ENCODE measurements at regions not wholly inside any gene's neighbourhood (a gene's known extent, or its start where the extent isn't known, plus 50 kb on each side); places are given as distances from the start of the nearest gene placed in this dataset.

DNA sequence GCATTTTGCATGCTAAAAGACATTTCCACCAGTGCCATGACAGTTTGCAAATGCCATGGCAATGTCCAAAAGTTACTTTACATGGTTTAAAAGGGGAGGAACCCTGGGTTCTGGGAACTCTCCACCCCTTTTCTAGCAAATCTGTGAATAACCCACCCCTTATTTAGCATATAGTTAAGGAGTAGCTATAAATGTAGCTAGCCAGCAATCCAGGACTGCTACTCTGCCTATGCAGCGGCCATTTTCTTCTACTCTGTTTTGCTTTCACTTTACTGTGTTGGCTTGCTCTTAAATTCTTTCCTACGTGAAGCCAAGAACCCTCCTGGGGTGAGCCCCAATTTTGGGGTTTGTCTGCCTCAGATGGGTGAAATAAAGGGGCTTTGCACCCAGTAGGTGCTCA lies 141.0 kb downstream of the PTPN11 start:
- DNase-seq (ENCODE audit: low spot score): no peak

DNA sequence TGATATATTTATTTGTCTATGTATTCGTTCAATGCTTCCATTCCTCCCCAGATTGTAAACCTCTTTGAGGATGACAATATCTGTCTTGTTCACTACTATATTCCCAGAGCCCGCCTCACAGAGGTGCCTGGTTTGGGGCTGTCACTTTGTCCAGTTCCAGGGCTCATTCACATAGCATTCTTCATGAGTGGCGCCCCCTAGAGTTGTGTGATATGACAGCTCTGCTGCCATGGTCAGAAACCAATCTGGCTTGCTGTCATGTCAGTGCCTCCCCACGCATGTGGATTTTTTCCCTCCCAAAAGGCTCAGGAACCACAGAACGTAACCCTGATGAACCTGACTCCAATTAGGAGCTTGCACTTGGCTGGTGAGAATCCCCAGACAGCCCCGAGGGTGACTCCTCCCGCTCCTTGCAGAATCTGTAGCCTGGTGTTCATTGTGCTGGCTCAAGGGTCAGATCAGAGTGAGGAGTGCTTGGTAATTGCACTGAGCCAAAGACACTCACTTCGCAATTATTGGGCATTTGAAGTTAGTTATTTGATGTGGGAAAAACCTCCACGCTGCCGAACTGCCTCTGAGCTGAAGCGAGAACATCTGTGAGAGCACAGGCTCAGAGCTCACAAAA lies 145.5 kb downstream of the PTPN11 start:
- no peak for DNase-seq (ENCODE audit: low spot score)

DNA sequence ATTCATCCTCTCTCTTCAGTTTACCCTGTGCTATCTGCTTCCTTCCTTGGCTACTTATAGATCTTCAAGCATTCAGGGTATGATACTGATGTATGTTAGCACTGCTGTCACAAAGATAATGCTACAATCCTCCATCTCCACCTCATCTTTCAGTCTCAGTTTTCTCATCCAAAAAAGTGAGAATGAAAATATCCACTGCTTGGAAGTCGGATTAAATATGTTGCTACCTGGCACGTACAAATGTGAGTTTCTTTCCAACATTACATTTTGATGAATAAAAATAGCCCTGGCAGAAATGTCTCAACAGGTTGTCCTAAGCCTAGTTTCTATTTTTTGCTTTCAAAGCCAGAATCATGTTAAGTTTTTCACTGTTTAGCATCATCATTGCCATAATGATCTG lies 149.9 kb downstream of the PTPN11 start:
- no peak for DNase-seq (ENCODE audit: low spot score)

DNA sequence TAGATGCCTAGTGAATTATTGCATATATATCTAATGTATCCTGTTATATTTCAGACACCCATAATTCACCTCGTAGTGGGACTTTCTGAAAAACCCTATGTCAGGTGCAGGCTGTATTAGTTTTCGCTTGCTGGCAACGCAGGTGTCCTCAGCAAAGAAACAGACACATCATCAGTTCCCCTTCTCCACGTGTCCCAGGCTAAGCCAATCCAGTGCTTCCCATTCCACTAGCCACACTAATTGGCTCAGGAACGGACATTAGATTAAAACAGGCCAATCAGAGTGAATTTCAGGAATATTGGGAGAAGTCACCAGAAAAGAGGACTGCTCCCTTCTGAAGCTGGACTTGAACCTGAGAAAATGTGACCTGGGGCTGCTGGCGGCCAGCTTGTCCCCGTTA lies 151.3 kb downstream of the PTPN11 start:
- no peak for DNase-seq (ENCODE audit: low spot score)

DNA sequence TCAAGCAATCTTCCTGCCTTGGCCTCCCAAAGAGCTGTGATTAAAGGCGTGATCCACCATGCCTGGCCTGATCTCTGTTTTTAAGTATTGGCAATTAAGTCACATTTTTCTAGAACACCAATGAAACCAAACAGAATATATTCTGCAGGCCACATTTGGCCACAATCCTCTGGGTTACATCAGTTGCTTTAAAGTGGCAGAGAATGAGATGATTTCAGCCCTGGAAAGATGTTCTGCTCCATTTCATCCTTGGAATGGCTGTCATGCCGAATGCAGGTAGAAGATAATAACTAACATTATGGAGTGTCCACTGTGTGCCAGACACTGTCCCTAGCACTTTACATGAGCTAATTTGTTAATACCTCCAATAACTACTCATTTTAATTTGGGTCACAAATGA lies 154.4 kb downstream of the PTPN11 start:
- DNase-seq (ENCODE audit: low spot score): no peak

DNA sequence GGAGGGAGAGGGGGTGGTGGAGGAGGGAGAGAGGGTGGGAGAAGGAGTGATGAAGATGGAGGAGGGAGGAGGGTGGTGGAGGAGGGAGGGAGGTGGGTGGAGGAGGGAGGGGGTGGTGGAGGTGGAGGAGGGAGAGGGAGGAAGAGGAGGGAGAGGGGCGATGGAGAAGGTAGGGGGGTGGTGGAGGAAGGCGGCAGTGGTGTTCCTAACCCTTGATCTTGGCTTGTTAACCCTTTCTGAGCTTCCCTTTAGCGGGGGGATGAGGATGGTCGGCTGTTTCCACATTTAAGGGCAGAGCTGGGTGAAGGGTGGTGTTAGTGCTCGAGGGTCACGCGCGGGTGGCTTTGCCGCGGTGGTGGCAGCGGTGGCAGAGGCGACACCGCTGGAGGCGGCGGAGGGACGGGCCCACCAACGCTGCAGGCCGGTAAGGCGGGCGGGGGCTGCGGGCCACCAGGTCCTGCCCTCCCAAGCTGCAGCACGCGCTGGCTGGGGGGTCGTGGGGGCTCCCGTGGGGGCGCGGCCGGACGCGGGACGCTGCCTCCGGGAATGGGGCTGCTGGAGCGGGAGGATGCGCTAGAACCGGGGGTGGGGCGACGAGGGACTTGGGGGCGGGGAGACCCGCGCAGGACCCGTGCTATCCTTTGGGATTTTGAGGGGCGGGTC lies 156.3 kb downstream of the PTPN11 start:
- DNase-seq (ENCODE audit: low spot score): no peak

DNA sequence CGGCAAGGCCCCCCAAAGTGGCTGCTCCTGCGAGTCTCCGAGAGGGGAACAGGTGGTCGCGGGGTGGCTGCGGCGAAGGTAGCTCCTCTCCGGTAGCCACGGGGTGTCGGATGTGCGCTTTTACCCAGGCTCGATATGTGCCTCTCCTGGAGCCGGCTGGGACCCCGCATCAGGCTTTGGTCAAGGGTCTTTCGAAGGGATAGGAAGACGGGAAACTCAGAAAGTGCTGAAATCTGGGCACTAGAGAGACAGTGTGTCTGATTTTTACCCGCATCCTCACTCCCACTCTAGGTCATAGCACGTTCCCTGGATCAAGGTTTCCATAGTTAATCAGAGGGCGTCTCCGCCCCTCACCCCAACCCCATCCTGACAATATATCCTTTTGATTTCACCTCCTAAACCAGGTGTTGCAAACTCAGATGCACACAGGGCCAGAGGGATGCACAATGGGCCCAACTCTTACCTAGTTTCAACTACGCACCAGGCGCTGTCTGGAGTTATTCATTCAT lies 156.9 kb downstream of the PTPN11 start:
- no peak for DNase-seq (ENCODE audit: low spot score)

DNA sequence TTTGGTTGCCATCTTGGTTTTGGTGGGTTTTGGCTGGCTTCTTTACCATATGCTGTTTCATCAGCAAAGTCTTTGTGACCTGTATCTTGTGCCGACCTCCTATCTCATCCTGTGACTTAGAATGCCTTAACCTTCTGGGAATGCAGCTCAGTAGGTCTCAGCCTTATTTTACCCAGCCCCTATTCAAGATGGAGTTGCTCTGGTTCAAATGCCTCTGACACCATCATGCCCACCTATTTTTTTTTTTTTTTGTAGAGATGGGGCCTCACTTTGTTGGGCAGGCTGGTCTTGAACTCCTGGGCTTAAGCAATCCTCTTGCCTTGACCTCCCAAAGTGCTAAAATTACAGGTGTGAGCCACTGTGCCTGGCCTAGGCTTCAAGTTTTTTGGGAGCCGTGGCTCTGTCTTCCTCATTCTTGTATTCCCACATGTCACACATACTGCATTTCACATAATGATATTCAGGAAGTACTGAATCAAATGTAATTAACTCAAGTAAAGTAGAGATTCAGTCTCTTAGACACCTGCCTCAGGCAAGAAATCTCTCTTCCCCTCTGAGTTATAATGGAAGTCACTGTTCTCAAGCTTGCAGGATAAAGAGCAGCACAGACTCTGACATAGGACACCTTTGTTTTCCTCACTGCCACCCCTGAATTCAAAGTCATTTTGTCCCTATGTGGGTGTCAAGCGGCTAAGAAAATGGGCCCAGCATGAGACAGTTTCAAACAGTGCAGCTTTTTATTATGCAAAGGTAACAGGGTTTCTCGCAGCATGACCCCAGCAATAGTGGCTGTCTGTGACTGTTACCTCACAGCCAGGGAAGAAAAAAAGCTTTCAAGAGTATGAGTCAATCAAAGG lies 159.0 kb downstream of the PTPN11 start:
- no peak for DNase-seq (ENCODE audit: low spot score)

DNA sequence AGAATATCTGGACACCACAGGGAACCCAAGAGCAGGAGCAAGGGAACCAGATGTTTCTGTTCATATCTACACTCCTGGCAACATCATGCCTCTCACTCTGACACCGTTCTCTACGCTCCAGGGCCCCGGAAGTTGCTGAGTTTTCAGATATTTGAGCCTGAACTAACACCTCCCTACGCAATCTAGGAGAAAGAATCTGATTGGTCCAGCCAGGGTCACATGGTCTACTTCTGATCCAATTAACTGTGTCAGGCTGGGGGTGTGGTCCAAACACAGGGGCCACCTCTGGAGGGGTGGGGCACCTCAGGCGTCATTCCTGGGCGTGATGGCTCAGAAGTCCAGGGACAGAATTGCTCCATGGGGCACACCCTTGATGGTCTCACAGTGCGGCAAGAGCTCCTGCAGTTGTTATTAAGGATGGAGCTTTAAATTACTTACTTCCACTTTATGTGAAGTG lies 165.5 kb downstream of the PTPN11 start:
- DNase-seq (ENCODE audit: low spot score): peak; percentile 17

DNA sequence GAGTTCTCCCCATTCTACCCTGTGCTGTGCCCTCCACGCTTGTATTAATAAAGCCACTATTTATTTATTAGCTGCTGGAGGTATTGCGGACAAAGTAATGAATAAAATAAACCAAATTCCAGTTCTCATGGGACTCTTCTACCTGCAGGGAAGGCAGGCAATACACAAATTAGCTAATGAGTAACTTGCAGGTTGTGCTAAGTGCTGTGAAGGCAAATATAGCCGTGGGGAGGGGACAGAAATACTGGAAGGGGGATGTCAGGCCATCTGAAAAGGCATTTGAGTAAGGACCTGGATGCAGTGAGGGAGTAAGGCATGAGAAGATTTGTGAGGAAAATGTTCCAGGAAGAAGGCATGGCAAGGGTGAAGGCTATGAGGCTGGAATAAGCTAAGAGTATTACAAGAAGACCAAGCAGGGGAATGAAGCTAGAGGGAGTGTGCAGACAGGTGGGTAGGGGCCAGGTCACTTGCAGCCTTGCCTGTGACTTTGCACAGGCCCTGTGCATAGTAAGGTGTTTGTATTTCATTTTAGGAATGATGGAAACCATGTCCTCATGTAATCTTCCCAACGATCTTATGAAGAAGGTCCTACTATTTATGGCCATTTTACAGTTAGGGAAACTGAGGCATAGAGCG lies 167.5 kb downstream of the PTPN11 start:
- no peak for DNase-seq (ENCODE audit: low spot score)

DNA sequence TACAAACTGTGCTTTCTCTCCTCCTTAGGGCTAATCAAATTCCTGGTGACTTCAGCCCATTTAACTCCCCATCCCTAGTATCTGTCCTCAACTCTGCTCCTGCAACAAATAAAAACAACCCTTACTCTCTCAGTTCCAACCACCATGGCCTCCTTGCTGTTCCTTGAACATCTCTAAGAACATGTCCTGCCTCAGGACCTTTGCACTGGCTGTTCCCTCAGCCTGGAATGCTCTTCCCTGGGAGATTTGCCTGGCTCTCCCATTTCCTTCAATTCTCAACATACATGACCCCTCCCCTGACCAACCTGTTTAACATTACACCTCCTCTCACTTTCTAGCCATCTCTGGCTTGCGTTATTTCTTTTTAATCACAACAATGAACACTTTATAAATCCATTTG lies 170.5 kb downstream of the PTPN11 start:
- DNase-seq (ENCODE audit: low spot score): no peak

DNA sequence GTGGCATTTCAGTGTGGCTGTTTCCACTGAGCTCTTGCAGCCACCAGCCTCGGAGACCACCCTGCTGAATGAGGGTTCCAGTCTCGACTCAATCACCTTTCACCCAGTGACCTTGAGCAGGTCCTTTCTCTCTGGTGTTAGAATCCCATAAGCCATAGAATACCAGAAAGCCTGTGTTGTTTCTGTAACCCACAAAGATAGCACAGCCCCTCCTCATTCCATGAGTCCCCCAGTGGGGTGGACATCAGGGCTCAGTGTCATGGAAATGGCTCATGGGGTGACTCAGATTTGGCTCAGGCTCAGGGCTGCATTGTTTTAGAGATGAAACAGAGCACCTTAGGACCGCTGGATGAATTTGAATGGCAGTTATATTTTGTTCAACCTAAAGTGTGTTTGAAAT lies 171.5 kb downstream of the PTPN11 start:
- no peak for DNase-seq (ENCODE audit: low spot score)

DNA sequence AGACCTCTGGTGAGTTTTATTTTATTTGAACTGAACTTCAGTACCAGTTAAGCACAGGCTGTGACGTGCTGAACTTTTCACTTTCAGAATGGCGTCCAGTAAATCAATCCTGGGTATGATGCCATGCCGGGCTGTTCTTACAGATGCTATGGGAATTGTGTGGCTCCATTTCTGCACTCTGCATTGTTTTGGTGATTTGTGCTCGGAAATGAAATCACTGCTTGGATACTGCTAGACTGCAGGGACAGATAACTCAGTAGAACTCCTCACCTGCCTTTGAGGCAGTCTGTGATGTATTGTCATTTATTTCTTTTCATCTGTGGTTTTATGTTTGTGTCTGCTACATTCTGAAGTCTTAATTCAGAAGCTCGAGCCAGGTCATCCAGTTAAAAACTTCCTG lies 172.7 kb downstream of the PTPN11 start:
- DNase-seq (ENCODE audit: low spot score): no peak

DNA sequence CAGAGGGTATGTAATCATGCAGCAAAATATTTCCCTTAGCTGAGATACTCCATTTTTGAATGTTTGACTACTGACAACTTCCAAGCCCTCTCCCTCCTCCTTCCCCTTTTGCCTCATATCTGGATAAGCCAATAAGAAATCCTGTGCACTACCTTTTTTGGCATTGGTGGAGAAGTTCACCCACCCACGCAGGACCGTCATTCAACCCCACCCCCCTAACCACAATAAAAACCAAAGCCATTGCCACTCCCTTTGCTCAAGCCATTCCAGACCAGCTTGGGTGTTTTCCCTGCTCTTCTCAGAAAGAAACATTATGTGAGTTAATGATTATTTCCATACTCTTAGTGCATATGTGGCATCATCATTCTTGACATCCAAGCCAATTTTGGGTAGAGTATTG lies 176.7 kb downstream of the PTPN11 start:
- no peak for DNase-seq (ENCODE audit: low spot score)

DNA sequence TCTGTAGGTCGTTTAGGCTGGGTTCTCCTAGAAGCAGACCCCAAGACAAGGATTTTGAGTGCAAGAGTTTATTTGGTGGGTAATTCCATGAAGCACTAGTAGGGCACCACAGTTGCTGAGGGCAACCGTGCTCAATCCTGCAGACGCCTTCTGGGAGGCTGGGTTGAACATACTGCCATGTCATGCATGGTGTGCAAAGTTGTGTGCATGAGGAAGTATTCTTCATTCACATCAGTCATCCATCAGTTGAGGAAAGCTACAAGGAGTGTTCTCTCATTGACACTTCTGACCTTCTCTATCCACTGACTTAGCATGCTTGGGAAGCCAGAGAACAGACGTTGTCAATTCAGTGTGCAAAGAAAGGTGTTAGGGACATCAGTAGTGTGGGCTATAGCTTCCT lies 179.2 kb downstream of the PTPN11 start:
- DNase-seq (ENCODE audit: low spot score): no peak

DNA sequence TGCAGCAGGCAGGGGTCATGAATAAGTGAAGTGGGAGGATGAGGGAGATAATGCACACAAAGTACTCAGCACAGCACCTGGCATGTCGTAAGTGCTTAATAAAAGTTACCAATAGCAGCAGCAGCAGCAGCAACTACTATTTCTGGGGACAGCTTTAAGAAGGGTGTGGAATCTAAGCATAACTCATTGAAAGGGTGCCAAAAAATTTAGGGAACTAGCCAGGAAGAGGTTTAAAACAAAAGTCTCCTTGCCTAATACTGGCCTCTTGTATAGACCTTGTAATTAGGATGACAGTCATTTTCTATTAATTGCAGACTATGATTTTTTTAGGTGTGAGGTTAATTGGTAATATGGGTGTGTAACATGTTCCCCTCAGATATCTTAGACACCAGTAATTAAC lies 179.9 kb downstream of the PTPN11 start:
- no peak for DNase-seq (ENCODE audit: low spot score)

DNA sequence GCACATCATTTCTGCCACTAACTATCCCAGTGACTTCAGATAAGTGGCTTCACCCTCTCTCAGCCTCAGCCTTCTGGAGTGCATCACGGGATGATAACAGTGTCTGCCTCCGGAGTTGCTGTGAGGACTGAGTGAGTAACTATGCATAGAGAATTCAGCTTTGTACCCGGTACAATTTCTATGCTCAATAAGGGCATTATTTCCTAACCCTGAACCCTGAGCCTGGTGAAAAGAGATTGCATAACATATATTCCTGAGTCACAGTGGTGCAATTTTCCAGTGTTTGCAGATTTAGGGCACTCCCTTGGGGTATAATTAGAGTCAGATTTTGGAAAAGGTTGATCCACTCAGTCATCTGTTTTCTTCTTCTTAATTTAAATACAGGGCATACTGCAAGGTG lies 181.1 kb downstream of the PTPN11 start:
- DNase-seq (ENCODE audit: low spot score): no peak

DNA sequence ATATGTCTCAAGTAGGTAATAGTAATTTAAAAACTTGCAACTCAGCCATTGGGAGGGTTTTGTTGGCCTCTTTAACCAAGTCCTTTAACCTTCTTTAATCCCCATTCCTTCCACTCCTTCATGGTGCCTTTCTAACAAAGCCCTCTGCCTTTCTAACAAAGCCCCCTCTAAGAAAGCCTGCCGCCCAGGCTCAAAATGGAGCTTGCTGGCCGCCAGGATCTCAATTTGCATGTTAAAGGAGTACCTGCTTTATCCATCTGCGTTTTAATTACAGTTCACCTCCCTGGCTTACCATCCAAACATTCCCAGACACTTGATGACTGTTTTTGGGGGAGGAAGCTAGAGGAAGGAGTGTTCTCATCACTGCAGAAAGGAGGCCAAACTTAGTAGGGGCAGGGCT lies 183.4 kb downstream of the PTPN11 start:
- DNase-seq (ENCODE audit: low spot score): no peak

DNA sequence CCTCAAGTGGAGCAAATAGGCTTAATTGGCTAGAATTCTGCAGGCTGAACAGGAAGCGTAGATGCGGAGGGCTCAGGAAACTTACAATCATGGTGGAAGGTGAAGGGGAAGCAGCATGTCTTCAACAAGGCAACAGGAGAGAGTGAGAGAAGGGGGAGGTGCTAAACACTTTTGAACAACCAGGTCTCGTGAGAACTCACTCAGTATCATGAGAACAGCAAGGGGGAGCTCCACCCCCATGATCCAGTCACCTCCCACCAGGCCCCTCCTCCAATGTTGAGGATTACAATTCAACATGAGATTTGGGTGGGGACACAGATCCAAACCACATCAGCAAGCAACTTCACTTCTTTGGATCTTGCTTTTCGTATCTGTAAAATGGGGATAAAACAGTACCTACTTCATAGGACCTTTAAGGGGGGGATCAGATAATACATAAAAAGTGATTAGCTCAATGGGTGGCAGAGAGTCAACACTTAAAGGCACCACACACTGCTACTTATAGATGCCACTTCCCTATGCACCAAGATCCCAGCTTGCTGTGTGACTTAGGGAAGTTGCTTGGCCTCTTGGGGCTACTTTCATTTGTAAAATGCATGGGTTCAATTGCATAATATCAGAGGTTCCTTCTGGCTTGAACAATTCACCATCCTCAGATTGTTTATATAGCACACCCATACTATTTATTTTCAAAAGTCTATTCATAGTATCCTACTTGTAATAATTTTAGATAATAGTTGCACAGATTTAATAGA lies 184.8 kb upstream of the RPH3A start:
- no peak for DNase-seq (ENCODE audit: low spot score)

DNA sequence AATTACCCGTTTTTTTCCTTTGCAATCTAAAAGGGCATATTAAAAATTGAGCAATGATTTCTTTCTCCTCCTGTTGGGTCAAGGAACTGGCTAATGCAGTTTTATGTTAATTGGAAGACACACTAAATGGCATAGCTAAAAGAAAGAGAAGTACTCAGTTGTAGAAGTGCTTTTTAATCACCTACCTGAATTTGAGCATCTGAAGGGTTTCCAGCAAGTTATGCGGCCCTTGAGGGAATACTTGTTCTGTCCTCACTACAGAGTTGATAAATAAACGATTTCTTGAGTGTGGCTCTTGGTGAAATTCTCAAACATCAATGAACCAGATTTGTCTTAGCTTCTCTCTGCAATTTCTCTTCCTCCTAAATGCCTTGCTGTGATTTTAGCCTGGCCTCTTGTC lies 184.1 kb upstream of the RPH3A start:
- DNase-seq (ENCODE audit: low spot score): no peak

DNA sequence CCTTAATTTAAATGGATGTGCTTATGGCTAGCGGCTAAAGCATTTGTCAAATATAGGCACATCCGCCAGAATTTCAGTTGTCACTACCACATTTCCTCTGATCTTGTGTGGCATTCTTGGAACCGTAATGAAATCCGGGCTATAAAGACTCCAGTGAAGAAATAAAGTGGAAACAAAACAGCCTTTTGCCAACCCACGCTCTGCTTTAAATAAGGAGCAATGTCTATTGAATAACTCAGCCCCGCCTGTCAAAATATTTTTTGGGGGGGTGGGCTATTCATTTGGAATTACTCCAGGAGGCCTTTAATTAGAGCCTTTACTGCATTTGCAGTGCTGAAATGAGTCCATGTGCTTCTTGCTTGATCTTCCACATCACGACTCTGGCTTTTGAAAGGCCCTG lies 179.6 kb upstream of the RPH3A start:
- no peak for DNase-seq (ENCODE audit: low spot score)

DNA sequence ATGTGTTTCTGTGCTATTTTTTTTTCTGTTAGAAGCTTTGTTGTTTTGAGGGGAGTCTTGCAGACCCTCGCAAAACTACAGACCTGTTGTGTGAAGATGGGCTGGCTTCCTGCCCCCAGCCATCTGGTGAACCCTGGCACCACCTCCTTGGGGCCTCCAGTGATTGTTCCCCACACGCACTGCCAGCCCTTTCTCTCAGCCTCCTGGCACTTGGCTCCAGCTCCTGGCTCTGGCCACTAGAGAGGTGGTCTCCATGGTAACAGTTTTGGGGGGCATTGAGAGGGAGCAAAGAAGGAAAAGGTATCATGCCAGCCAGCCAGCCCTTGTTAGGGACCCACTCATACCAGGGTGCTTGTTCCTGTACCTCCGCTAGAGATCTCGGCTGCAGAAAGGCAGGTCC lies 176.4 kb upstream of the RPH3A start:
- DNase-seq (ENCODE audit: low spot score): no peak

Measured in AG08396 (cell line).